Smooth muscle cell (in vitro differentiated cells): ENCODE measurements at regions not wholly inside any gene's neighbourhood (a gene's known extent, or its start where the extent isn't known, plus 50 kb on each side); places are given as distances from the start of the nearest gene placed in this dataset.
A peak's percentile ranks its signal among the peaks of the same experiment; 100 is the strongest.

Source experiments
- DNase-seq: peaks from one replicate; lab custom pipeline; 2025; ENCODE audit not compliant: unreplicated experiment; lab: John Stamatoyannopoulos, UW
- H2AFZ ChIP-seq: fragments of 200-600 bp; sonication (generic); 2 replicates; pipeline ENCODE4 v1.6.0; 2016; ENCODE audit warnings: antibody characterized with exemption, low read depth, mild to moderate bottlenecking
- H3F3A ChIP-seq: fragments of 200-600 bp; sonication (generic); 2 replicates; pipeline ENCODE4 v1.6.0; 2017; ENCODE audit warnings: antibody characterized with exemption, low read depth
- H3K27ac ChIP-seq: fragments of 200-600 bp; sonication (generic); 2 replicates; pipeline ENCODE4 v1.5.1; 2016; ENCODE audit warnings: low read depth, mild to moderate bottlenecking
- H3K27me3 ChIP-seq: fragments of 200-600 bp; sonication (generic); 2 replicates; pipeline ENCODE4 v1.6.1; 2016; ENCODE audit warnings: low read depth, mild to moderate bottlenecking
- H3K36me3 ChIP-seq: fragments of 200-600 bp; sonication (generic); 2 replicates; pipeline ENCODE4 v1.5.1; 2016; ENCODE audit warnings: low read depth
- H3K4me1 ChIP-seq: fragments of 200-600 bp; sonication (generic); 2 replicates; pipeline ENCODE4 v1.5.1; 2016; ENCODE audit warnings: low read depth
- H3K4me2 ChIP-seq: fragments of 200-600 bp; sonication (generic); 2 replicates; pipeline ENCODE4 v1.6.0; 2016; ENCODE audit warnings: mild to moderate bottlenecking
- H3K4me3 ChIP-seq: fragments of 200-600 bp; sonication (generic); 2 replicates; pipeline ENCODE4 v1.5.1; 2016; ENCODE audit warnings: mild to moderate bottlenecking
- H3K79me2 ChIP-seq: fragments of 200-600 bp; sonication (generic); 2 replicates; pipeline ENCODE4 v1.6.0; 2016; ENCODE audit warnings: low read depth, mild to moderate bottlenecking
- H3K9ac ChIP-seq: fragments of 200-600 bp; sonication (generic); 2 replicates; pipeline ENCODE4 v1.6.0; 2016; ENCODE audit warnings: low read depth
- H3K9me3 ChIP-seq: fragments of 200-600 bp; sonication (generic); replicated peaks from 2 replicates; pipeline ENCODE4 v1.5.1; 2016; ENCODE audit warnings: low read depth
- H4K20me1 ChIP-seq: fragments of 200-600 bp; sonication (generic); 2 replicates; pipeline ENCODE4 v1.6.0; 2016; ENCODE audit warnings: low read depth
- WGBS: methylation state at CpG from one replicate; pipeline ENCODE4 v1.1.7; 2016; ENCODE audit warnings: low lambda C conversion rate; 5-methylcytosine and 5-hydroxymethylcytosine counted together
- TF ChIP-seq, protein P1 (sequence below): fragments of 200-600 bp; sonication (generic); IDR thresholded peaks from 2 replicates; pipeline ENCODE4 v1.5.1; 2017; ENCODE audit warnings: borderline replicate concordance, mild to moderate bottlenecking, antibody characterized with exemption; ENCODE audit not compliant: insufficient read depth, poor library complexity, severe bottlenecking

DNA sequence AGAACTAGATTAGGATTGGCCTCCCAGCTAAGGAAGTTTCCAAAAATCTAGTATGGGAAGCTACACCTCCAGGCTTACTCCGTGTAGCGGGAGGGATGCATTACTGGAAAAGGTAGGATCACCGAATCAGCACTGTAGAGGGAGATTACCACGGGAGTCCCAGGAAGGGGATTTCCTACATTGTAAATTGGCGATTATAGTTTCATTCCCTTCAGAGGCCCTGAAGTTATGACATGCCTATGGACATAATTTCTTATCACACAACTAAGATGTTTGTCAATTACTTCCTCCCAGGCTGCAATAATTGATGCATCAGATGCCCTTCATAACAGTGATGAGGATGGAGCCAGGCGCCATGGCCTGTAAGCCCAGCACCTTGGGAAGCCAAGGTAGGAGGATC lies 71.2 kb upstream of the NR4A3 start:
- Histone ChIP-seq H3K27ac (no peak overlapping the region), H3K79me2 (no peaks in the 10 kb centered on the region), H2AFZ (no peak overlapping the region), H3F3A (no peaks in the 10 kb centered on the region), H3K4me3 (no peak overlapping the region), H3K36me3 (no peaks in the 10 kb centered on the region), H4K20me1 (no peaks in the 10 kb centered on the region), H3K4me1 (no peaks in the 10 kb centered on the region), H3K9ac (no peak overlapping the region), H3K27me3 (no peaks in the 10 kb centered on the region), H3K9me3 (no peaks in the 10 kb centered on the region), H3K4me2 (no peak overlapping the region)
- 97% methylated on average over 6 of the region's 6 CpGs for WGBS
- TF ChIP-seq, protein P1, sequence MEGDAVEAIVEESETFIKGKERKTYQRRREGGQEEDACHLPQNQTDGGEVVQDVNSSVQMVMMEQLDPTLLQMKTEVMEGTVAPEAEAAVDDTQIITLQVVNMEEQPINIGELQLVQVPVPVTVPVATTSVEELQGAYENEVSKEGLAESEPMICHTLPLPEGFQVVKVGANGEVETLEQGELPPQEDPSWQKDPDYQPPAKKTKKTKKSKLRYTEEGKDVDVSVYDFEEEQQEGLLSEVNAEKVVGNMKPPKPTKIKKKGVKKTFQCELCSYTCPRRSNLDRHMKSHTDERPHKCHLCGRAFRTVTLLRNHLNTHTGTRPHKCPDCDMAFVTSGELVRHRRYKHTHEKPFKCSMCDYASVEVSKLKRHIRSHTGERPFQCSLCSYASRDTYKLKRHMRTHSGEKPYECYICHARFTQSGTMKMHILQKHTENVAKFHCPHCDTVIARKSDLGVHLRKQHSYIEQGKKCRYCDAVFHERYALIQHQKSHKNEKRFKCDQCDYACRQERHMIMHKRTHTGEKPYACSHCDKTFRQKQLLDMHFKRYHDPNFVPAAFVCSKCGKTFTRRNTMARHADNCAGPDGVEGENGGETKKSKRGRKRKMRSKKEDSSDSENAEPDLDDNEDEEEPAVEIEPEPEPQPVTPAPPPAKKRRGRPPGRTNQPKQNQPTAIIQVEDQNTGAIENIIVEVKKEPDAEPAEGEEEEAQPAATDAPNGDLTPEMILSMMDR = no peak
- no peak for DNase-seq

DNA sequence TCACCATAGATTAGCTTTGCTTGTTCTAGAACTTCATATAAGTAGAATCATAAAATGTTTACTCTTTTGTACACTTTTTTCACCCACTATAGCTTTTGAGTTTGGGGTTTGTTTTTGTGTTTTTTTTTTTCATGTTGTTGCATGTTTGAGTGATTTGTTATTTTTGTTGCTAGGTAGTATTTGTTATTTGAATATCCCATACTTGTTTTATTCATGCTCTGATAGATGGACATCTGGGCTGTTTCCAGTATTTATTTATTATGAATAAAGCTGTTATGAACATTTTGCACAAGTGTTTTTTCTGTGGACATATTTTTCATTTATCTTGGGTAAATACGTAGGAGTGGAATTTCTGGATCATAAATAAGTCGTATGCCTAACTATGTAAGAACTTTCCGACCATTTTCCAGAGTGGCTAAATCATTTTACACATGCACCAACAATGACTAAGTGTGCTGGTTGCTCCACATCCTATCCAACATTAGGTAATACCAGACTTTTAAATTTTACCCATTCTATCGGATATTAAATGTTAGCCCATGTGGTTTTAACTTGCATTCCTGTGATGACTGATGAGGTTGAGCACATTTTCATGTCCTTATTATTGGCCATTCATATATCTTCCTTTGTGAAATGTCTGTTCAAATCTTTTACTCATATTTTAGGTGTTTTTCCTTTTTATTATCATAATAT lies 69.1 kb upstream of the NR4A3 start:
- H3K79me2 ChIP-seq = no peaks in the 10 kb centered on the region
- peak overlapping the region; percentile 18 for H3K9ac ChIP-seq
- no peak overlapping the region for H3K4me3 ChIP-seq
- H4K20me1 ChIP-seq = no peaks in the 10 kb centered on the region
- peak overlapping the region; percentile 55 for H3K4me2 ChIP-seq
- peak overlapping the region; percentile 72 for H3K27ac ChIP-seq
- no peaks in the 10 kb centered on the region for H3K27me3 ChIP-seq
- no peaks in the 10 kb centered on the region for H3K9me3 ChIP-seq
- H3K36me3 ChIP-seq = no peaks in the 10 kb centered on the region
- TF ChIP-seq, protein P1 = no peak
- no peaks in the 10 kb centered on the region for H3K4me1 ChIP-seq
- WGBS = 40% methylated on average over 4 of the region's 4 CpGs
- H2AFZ ChIP-seq = no peak overlapping the region
- DNase-seq = no peak
- no peaks in the 10 kb centered on the region for H3F3A ChIP-seq

DNA sequence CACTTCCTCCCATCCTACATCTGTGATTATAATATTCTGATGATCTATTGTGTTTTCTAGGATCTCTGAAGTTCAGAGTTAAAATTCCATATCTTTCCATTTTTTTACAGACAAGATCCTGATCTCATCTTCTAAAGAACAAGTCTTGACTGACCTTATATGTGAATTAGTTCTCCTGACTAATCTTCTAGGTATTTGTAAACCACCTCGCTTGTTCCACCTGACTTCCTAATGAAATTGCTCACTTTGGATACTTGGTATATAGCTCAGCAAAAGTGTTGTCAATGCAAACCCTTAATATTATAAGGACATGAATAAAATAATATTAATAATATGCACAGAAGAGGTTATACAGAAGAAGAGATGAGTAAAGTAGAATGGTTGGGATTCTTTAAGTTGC lies 68.2 kb upstream of the NR4A3 start:
- Histone ChIP-seq H3K4me2 (peak overlapping the region; percentile 55), H3K27me3 (no peaks in the 10 kb centered on the region), H4K20me1 (no peaks in the 10 kb centered on the region), H3F3A (no peaks in the 10 kb centered on the region), H2AFZ (no peak overlapping the region), H3K36me3 (no peaks in the 10 kb centered on the region), H3K79me2 (no peaks in the 10 kb centered on the region), H3K4me3 (no peak overlapping the region), H3K9ac (no peak overlapping the region), H3K27ac (peak overlapping the region; percentile 72), H3K9me3 (no peaks in the 10 kb centered on the region), H3K4me1 (no peaks in the 10 kb centered on the region)
- no peak for DNase-seq
- 74% methylated on average over 1 of the region's 1 CpG for WGBS
- TF ChIP-seq, protein P1 = no peak

DNA sequence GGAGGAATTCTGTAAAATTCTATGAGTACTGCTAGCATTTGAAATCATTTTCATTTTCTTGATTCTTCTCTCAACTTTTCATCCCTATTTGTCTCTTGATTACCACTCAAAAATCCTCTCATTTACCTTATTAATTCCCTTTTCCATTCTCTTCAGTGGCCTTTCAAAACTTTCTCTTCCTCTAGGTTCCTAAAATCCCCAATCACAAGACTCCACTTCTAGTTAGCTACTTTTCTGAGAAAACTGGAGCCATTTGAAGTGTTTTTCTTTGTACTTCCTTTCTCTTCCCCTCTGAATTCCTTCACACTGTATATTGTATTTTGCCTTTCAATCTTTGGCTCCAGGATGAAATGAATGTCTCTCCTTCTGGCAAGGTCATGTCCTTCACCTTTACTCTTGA lies 61.3 kb upstream of the NR4A3 start:
- TF ChIP-seq, protein P1 = no peak

More for the DNA sequence above, 61.3 kb upstream of the NR4A3 start:
- Histone ChIP-seq H3K4me2 (no peak overlapping the region), H3K27ac (no peak overlapping the region), H3K9me3 (no peaks in the 10 kb centered on the region), H3K4me3 (no peak overlapping the region), H3K27me3 (no peaks in the 10 kb centered on the region), H3F3A (no peaks in the 10 kb centered on the region), H2AFZ (no peak overlapping the region), H3K9ac (no peak overlapping the region), H3K36me3 (no peaks in the 10 kb centered on the region), H3K79me2 (no peaks in the 10 kb centered on the region), H3K4me1 (no peaks in the 10 kb centered on the region), H4K20me1 (no peaks in the 10 kb centered on the region)
- DNase-seq = no peak
